ENCODE measurements at regions not wholly inside any gene's neighbourhood (a gene's known extent, or its start where the extent isn't known, plus 50 kb on each side); places are given as distances from the start of the nearest gene placed in this dataset.

GRCh38 chr20:55919319-55919718 is 86.0 kb downstream of the CBLN4 start:
- DNase-seq (ENCODE audit: low spot score) = no peak
- no peak overlapping the region for H3K27ac ChIP-seq
- no peak for TF ChIP-seq CTCF (IDR thresholded peaks at IDR 0.05)
- H3K4me3 ChIP-seq = no peak overlapping the region

GRCh38 chr20:55918471-55918870 is 86.8 kb downstream of the CBLN4 start:
- H3K4me3 ChIP-seq = no peak overlapping the region
- no peak for DNase-seq (ENCODE audit: low spot score)
- TF ChIP-seq CTCF (IDR thresholded peaks at IDR 0.05) = no peak
- no peak overlapping the region for H3K27ac ChIP-seq

DNA sequence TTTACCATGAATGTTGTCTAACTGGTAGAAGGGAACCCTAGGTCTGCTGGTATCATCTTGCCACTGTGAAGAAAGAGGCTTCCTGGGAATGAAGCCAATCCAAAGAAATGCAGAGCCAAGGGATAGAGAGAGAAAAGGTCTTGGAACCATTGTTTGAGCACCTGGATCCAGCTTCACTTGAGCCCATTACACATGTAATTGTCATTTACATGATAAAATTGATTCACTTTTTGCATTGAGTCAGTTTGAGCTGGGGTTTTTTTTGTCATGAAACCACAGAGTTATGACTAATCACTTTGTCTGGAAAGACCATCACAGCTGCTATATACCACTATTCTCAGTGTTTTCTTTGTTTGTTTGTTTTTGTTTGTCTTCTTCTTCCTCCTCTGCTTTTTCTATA is 112.3 kb downstream of the CBLN4 start:
- no peak for DNase-seq (ENCODE audit: low spot score)
- no peak for TF ChIP-seq CTCF (IDR thresholded peaks at IDR 0.05)
- Histone ChIP-seq H3K4me3 (no peak overlapping the region), H3K27ac (no peak overlapping the region)

GRCh38 chr20:55888685-55889084 is 116.6 kb downstream of the CBLN4 start:
- TF ChIP-seq CTCF (IDR thresholded peaks at IDR 0.05) = no peak
- no peak for DNase-seq (ENCODE audit: low spot score)
- H3K4me3 ChIP-seq = no peak overlapping the region
- H3K27ac ChIP-seq = no peak overlapping the region

GRCh38 chr20:55882910-55883309 is 122.4 kb downstream of the CBLN4 start:
- no peak for DNase-seq (ENCODE audit: low spot score)
- H3K4me3 ChIP-seq = no peak overlapping the region
- no peak overlapping the region for H3K27ac ChIP-seq
- TF ChIP-seq CTCF (IDR thresholded peaks at IDR 0.05) = no peak

DNA sequence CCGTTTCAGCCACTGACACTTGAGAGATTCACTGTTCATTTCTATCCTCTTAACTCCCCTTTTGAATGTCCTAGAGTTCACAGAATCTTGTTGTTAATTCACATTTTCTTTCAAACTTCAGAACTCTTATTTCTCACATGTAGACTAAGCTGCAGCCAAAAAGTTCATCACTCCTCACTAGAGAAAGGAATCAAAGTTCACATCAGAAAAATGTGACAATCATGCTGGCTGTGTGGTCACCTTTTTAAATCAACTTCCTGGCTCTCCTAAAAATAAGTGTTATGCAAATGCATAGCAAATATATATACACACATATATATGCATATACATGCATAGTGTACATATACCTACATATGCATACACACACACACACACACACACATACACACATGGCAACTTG is 123.0 kb downstream of the CBLN4 start:
- no peak overlapping the region for H3K27ac ChIP-seq
- TF ChIP-seq CTCF (IDR thresholded peaks at IDR 0.05) = no peak
- no peak overlapping the region for H3K4me3 ChIP-seq
- no peak for DNase-seq (ENCODE audit: low spot score)

GRCh38 chr20:55881204-55881603 is 124.1 kb downstream of the CBLN4 start:
- no peak overlapping the region for H3K4me3 ChIP-seq
- no peak for TF ChIP-seq CTCF (IDR thresholded peaks at IDR 0.05)
- no peak overlapping the region for H3K27ac ChIP-seq
- no peak for DNase-seq (ENCODE audit: low spot score)
